Endothelial cell of umbilical vein (primary cell): ENCODE measurements at regions not wholly inside any gene's neighbourhood (a gene's known extent, or its start where the extent isn't known, plus 50 kb on each side); places are given as distances from the start of the nearest gene placed in this dataset.

Experiments
- BruUV-seq: library from RNA; stranded (reverse); fragments of 400-500 nt; replicated peaks from 2 replicates; lab custom pipeline; 2021; lab: Mats Ljungman, UMichigan
- CTCF ChIA-PET: fragments of 300-600, 350-600 bp; sonication (Branson Sonifier 250); formaldehyde crosslinking; loops from one replicate; lab custom pipeline; 2021; ENCODE audit warnings: antibody characterized with exemption, inconsistent platforms; lab: Charles Lee
- POLR2A ChIA-PET: fragments of 300-600, 350-600 bp; sonication (Branson Sonifier 250); formaldehyde crosslinking; loops from one replicate; lab custom pipeline; 2021; ENCODE audit warnings: antibody characterized with exemption, inconsistent platforms; lab: Charles Lee
- DNase-seq: peaks from one replicate; pipeline ENCODE4 v3.0.0-alpha.2; 2011; ENCODE audit warnings: low read depth, low spot score
- FAIRE-seq: peaks from 2 replicates; lab custom pipeline; 2011; peaks lifted over from hg19 to GRCh38; lab: Jason Lieb, UNC
- H2AFZ ChIP-seq: 2 replicates; pipeline ENCODE4 v1.6.0; 2012; ENCODE audit warnings: low read depth, low read length, control low read depth, inconsistent platforms
- H3K27ac ChIP-seq: 2 replicates; pipeline ENCODE4 v1.5.1; 2011; ENCODE audit warnings: low read depth, mild to moderate bottlenecking, control low read depth, low read length, moderate library complexity; ENCODE audit not compliant: insufficient read depth
- H3K27me3 ChIP-seq, 2 experiments: 2 replicates each; pipeline versions ENCODE4 v1.6.0 to v1.6.1; 2011; ENCODE audit warnings: low read length in 2 of 2, mixed read lengths in 1 of 2; ENCODE audit not compliant: control insufficient read depth in 2 of 2, insufficient read depth in 2 of 2
- H3K36me3 ChIP-seq, 2 experiments: 2 replicates in 1 of 2; 3 replicates in 1 of 2; pipeline ENCODE4 v1.5.1; 2011; ENCODE audit warnings: low read length in 2 of 2, mild to moderate bottlenecking in 1 of 2, moderate library complexity in 1 of 2; ENCODE audit not compliant: control insufficient read depth in 2 of 2, insufficient read depth in 2 of 2; ENCODE audit errors: extremely low read depth in 1 of 2
- H3K4me1 ChIP-seq: 3 replicates; pipeline ENCODE4 v1.5.1; 2011; ENCODE audit warnings: mild to moderate bottlenecking, low read length; ENCODE audit not compliant: control insufficient read depth, insufficient read depth; ENCODE audit errors: extremely low read depth
- H3K4me2 ChIP-seq: 2 replicates; pipeline ENCODE4 v1.6.1; 2011; ENCODE audit warnings: low read length, control low read depth, mixed read lengths; ENCODE audit not compliant: insufficient read depth
- H3K4me3 ChIP-seq, 3 experiments: fragments of 200-600 bp in 1 of 3; sonication (generic), shearing (Covaris generic) in 1 of 3; replicated peaks in 1 of 3; 2 replicates each; pipeline ENCODE4 v1.5.1; 2011 to 2016; ENCODE audit warnings: control low read depth in 3 of 3, low read length in 3 of 3, mild to moderate bottlenecking in 2 of 3, inconsistent platforms in 1 of 3, low read depth in 1 of 3, moderate library complexity in 1 of 3; ENCODE audit not compliant: insufficient read depth in 1 of 3
- H3K79me2 ChIP-seq: 2 replicates; pipeline ENCODE4 v1.6.0; 2012; ENCODE audit warnings: low read length, inconsistent platforms; ENCODE audit not compliant: control insufficient read depth, insufficient read depth
- H3K9ac ChIP-seq: replicated peaks from 2 replicates; pipeline ENCODE3; 2011; ENCODE audit warnings: low read length, control low read depth; ENCODE audit not compliant: insufficient read depth; ENCODE audit errors: extremely low read depth
- H3K9me1 ChIP-seq: replicated peaks from 3 replicates; pipeline ENCODE4 v1.6.0; 2011; ENCODE audit warnings: mild to moderate bottlenecking, low read length; ENCODE audit not compliant: control insufficient read depth, insufficient read depth; ENCODE audit errors: extremely low read depth
- H3K9me3 ChIP-seq: replicated peaks from 2 replicates; pipeline ENCODE4 v1.5.1; 2012; ENCODE audit warnings: low read length, inconsistent platforms; ENCODE audit not compliant: control insufficient read depth, insufficient read depth
- H4K20me1 ChIP-seq: replicated peaks from 2 replicates; pipeline ENCODE3; 2011; ENCODE audit warnings: mild to moderate bottlenecking, low read length; ENCODE audit not compliant: control insufficient read depth, insufficient read depth; ENCODE audit errors: extremely low read depth
- CTCF ChIP-seq, 2 donors: IDR thresholded peaks; 1 replicate in 1 of 2; 2 replicates in 1 of 2; pipeline ENCODE4 v1.5.1; 2011; ENCODE audit warnings: low read length in 2 of 2, mild to moderate bottlenecking in 2 of 2, moderate library complexity in 2 of 2, control low read depth in 1 of 2, inconsistent platforms in 1 of 2, low read depth in 1 of 2; ENCODE audit not compliant: insufficient read depth in 1 of 2; ENCODE audit errors: extremely low read depth in 1 of 2
- EZH2 ChIP-seq: IDR thresholded peaks from 2 replicates; pipeline ENCODE4 v1.6.1; 2012; ENCODE audit warnings: borderline replicate concordance, low read depth, mild to moderate bottlenecking, moderate library complexity, low read length, inconsistent platforms; ENCODE audit not compliant: severe bottlenecking
- FOS ChIP-seq: IDR thresholded peaks from 2 replicates; pipeline ENCODE4 v1.6.1; 2011; ENCODE audit warnings: mild to moderate bottlenecking, low read length, moderate library complexity, borderline replicate concordance; ENCODE audit not compliant: insufficient read depth
- JUN ChIP-seq: IDR thresholded peaks from 2 replicates; pipeline ENCODE4 v1.6.1; 2011; ENCODE audit warnings: borderline replicate concordance, low read depth; ENCODE audit not compliant: insufficient read length, insufficient read depth
- MAX ChIP-seq: IDR thresholded peaks from 2 replicates; pipeline ENCODE4 v1.6.1; 2011; ENCODE audit not compliant: insufficient read depth, insufficient read length
- MYC ChIP-seq: IDR thresholded peaks from one replicate; pipeline ENCODE4 v1.6.1; 2011; ENCODE audit warnings: mild to moderate bottlenecking, low read depth, low read length
- POLR2A ChIP-seq: IDR thresholded peaks from 2 replicates; pipeline ENCODE4 v1.6.1; 2012; ENCODE audit warnings: low read depth, mild to moderate bottlenecking, control low read depth, low read length
- POLR2AphosphoS5 ChIP-seq: IDR thresholded peaks from 2 replicates; pipeline ENCODE4 v1.6.1; 2012; ENCODE audit warnings: low read depth, mild to moderate bottlenecking, control low read depth, low read length, moderate library complexity; ENCODE audit not compliant: insufficient read depth
- dilution Hi-C: fragments of 300-500 bp; cut with MboI; formaldehyde crosslinking; loops from one replicate; pipeline ENCODE4 v1.15.0; 2019; ENCODE audit warnings: low sequenced_read_pairs; ENCODE audit not compliant: extremely low pct_ligation_motif_present
- intact Hi-C: fragments of 100-400 bp; cut with micrococcal nuclease; formaldehyde crosslinking; loops from one replicate; pipeline ENCODE4 v1.10.0; 2022

DNA sequence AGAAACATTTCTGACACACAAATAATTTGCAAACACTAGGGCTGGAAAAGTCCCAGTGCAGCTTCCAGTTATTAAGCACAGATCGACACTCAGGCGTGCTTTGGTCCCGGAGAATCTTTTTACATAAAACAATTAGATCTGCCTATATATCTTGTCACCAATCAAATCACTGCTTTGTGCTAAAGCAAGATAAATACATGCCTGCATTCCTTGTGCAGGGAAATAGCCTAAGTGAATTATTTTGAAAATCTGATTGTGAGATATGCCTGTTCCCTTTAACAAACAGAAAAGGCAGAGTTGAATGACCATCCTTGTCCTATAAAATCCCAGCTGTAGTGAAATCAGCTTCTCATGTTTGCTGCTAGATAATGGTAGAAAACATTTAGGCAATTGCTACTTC lies 604.4 kb downstream of the CCDC171 start:
- FAIRE-seq = no peak
- no peaks in the 10 kb centered on the region for H3K9me3 ChIP-seq
- no peaks in the 10 kb centered on the region for H4K20me1 ChIP-seq
- no peak for DNase-seq
- H3K36me3 ChIP-seq = no peaks in the 10 kb centered on the region
- POLR2A ChIA-PET = no interaction called here
- intact Hi-C loops (no loop called here), dilution Hi-C loops (no loop called here)
- no peak overlapping the region for H3K27ac ChIP-seq
- H3K79me2 ChIP-seq = no peaks in the 10 kb centered on the region
- TF ChIP-seq CTCF (IDR thresholded peaks at IDR 0.05; ENCODE audit: extremely low read depth in 1 of 2, insufficient read depth in 1 of 2, low read depth in 1 of 2, low read length in 2 of 2) (no peak), JUN (no peak), FOS (no peak), MAX (no peak), MYC (no peak), POLR2A (no peak), EZH2 (no peak), POLR2AphosphoS5 (no peak)
- BruUV-seq = no TSS peak
- peaks cover 5% of the 10 kb centered on the region for H3K4me1 ChIP-seq
- no peak overlapping the region for H2AFZ ChIP-seq
- CTCF ChIA-PET = no interaction called here
- H3K9me1 ChIP-seq = no peaks in the 10 kb centered on the region
- peaks cover 3 to 7% of the 10 kb centered on the region in 2 experiments for H3K27me3 ChIP-seq
- H3K4me2 ChIP-seq = no peak overlapping the region
- no peak overlapping the region for H3K4me3 ChIP-seq
- no peak overlapping the region for H3K9ac ChIP-seq
